ENCODE measurements at regions not wholly inside any gene's neighbourhood (a gene's known extent, or its start where the extent isn't known, plus 50 kb on each side); places are given as distances from the start of the nearest gene placed in this dataset.

DNA sequence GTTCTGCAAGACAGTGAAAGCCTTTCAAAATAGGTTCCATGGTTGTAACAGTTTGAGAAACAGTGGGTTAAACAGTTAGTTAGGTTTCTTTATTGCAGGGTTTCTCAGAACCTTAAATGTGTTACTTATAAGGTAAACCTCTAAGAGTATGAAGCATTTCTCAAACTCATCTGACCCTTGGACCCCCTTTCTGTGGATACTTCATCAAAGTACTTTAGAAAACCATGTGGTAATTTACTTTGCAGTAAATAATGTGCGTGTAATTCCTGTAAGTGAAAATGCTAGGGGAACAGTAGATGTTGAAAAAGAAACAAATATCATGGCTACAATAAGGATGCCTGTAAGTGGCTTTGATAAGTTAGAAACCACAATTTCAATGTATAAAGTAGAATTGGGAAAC is 354.6 kb upstream of the RARB start:
- no peak for DNase-seq (ENCODE audit: extremely low read depth in 1 of 2, low read depth in 1 of 2)

DNA sequence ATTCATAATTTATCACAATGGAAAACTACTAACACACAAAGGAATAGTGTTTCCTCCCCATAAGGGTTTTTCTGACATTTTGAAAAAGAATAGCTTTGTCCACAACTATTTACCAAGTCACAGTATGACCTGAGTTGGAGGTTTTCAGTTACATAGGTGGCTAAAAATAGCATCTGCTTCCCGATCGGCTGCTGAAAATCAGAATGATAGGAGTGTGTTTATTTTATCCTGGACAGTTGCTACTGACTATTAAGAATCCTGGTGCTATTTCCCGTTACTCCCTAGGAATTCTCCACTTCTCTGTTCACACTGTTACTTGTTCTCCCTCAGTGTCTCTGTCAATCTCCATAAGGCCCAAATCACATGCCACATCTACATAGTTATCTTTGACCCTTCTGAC is 353.9 kb upstream of the RARB start:
- no peak for DNase-seq (ENCODE audit: extremely low read depth in 1 of 2, low read depth in 1 of 2)

DNA sequence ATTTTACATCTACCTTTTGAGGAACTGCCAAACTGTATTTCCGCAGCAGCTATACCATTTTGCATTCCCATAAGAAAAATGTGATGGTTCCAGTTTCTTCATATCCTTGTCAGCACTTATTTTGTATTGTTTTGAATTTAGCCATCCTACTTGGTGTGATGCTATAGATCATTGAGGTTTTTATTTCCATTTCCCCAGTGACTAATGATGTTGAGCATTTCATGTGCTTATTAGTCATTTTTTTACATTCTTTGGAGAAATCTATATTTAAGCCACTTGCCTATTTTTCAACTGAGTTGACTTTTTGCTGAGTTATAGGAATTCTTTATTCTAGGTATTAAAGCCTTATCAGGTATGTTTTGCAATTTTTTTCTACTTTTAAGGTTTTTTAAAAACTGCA is 347.6 kb upstream of the RARB start:
- no peak for DNase-seq (ENCODE audit: extremely low read depth in 1 of 2, low read depth in 1 of 2)

DNA sequence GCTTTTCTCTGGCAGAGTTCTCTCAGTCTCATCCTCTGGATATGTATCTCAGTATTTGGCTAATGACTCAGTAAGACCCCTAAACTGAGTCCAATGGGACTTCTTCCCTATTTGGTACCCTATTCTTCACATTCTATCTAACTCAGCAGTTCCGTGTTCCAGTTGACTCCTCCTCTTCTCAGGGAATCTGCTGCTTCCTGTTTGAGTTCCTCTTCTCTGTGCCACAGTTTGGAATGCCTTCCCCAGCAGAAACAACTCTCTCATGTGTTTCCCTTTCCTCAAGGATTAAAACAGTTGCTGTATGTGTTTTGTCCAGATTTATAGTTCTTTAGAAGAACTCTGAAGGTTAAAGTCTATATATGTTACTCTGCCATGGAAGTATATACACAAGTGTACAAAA is 344.0 kb upstream of the RARB start:
- DNase-seq (ENCODE audit: extremely low read depth in 1 of 2, low read depth in 1 of 2): no peak

DNA sequence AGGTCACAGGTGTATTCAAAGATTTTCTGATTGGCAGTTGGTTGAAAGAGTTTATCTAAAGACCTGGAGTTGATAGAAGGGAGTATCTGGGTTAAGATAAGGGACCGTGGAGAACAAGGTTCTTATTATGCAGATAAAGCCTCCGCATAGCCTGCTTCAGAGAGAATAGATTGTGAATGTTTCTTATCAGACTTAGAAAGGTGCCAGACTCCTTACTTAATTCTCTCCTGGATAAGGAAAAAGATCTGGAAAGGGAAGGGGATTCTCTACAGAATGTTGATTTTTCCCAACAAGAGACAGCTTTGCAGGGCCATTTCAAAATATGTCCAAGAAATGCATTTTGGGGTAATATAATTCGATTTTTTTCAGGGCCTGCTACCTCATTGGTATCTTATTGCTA is 341.3 kb upstream of the RARB start:
- DNase-seq (ENCODE audit: extremely low read depth in 1 of 2, low read depth in 1 of 2): no peak

DNA sequence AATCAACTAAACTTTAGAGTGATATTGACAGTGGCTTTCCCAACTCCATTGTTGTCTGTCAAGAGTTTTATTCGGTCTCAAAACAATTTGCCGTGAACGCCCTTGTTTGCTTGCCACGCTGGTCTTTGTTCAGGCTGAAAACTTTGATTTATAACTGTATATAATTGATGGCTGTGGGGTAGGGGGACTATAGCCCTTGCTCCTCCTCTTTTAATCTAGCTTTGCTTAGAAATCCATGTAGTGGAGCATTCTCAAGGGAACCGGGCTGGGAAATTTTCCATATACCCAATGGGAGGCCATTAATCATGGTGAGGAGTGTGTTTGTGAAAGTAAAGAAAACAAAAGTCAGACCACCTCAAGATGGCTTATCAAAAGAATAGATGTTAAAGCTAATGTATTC is 339.8 kb upstream of the RARB start:
- DNase-seq (ENCODE audit: extremely low read depth in 1 of 2, low read depth in 1 of 2): no peak

DNA sequence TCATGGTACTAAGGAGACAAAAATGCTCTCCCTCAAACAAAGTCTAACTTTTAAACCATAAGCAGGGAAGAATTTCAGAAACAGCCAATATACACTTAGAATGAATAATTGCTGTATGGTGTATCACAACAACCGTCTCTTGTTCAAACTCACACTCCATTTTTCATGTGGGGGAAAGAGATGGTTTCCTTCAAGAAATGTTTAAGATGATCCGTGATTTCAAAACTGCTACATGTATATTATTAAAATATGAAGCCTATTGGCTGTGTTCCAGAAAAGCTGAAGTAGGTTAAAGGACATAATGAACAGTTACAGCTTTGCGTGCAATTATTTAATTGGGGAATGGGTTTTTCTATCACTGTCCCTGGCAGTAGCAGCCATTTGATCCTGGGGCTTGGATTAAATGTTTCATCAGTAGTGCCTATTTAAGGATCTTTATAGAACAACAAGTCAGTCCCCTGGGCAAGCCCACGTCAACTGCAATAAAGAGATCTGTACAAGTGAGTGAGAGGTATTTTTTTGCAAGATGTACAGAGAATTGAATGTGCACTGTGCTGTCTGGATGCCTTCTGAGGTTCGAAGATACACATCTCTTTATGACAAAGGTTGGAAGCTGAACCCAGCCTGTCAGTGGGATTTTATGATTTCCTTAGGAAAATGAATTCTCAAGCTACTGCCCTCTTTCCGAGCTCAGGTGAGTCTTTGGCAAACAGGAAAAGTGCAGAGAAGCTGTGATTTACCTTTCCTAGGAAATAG is 337.2 kb upstream of the RARB start:
- no peak for DNase-seq (ENCODE audit: extremely low read depth in 1 of 2, low read depth in 1 of 2)

DNA sequence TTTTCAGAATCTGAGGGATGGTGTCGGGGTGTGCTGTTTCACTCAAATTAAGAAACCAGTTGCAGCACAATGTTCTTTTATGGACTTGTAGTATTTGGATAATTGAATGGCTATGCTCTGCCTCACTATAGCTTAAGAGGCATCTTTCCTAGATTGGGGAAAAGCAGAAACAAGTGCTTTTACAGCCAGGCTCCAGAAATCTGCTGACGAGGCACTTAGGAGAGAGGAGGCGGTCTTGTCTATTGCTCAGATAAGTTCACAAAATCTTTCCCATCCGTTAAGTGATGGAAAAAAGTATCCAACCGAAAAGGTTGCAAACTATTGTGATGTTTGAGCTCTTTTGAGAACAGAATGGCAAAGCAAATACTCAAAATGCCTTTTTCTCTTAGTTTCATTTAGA is 336.1 kb upstream of the RARB start:
- DNase-seq (ENCODE audit: extremely low read depth in 1 of 2, low read depth in 1 of 2): no peak

DNA sequence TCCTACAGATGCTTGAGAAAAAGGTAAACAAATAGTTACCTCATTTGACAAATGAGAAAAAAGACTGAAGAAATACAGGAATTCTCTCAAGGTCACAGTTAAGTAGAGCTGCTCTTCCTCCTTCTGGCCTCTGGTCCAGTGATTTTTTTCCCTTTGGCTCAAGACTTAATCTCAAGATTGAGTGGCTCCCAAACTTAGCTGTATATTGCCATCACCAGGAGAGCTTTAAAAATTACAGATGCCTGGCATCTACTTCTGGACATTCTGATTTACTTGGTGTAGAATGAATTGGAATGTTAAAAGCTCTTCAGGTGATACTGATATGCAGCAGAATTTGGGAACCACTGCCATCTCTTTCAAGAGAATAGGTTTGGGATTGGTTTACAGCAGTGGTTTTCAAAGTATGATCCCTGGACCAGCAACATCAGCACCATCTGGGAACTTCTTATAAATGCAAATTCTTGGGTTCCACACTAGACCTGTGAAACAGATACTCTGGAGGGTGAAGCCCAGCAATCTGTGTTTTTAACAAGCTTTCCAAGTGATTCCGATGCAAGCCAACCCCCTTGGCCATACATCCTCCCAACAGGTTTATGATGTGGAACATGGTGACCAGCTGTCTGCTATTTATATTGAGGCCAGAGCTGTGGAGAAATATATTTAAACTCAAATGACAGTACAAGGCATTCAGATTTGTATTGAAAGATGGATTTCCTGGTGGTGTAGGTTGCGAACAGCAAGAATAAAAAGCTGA is 333.0 kb upstream of the RARB start:
- DNase-seq (ENCODE audit: extremely low read depth in 1 of 2, low read depth in 1 of 2): no peak

DNA sequence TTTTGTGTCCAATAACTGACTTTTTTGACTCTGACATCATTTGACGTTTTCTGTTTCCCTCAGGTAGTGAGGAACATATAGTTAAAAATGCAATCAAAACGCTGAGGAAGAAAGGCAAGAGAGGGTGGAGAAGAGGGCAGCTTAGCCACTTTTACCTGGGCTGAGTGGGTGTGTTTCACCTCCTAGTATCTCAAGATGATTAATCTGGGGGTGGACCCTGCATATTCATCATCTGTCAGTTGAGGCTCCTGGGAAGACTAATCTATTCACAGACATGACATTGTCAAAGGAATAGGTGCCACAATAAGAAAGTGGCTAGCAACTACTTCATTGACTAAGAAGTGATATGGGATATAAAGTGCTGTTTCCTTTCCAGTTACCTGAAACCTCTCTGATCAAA is 331.5 kb upstream of the RARB start:
- no peak for DNase-seq (ENCODE audit: extremely low read depth in 1 of 2, low read depth in 1 of 2)

DNA sequence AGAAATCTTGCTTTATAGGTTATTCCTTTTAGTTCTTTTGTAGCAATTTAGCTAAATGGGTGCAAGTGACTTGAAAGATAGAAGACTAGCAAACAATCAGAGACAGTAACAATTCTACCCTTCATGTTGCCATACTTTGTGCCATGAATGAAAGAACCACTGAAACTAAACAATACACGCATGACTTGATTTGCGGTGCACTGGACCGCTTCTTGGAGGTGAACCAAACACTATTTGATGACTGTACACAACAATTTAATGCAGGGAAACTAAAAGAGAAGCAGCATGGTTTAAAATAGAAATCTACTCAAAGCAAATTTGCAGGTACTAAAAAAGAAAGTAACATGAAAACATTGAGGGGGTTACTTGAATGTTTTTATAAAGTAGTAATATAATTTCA is 331.0 kb upstream of the RARB start:
- DNase-seq (ENCODE audit: extremely low read depth in 1 of 2, low read depth in 1 of 2): no peak

DNA sequence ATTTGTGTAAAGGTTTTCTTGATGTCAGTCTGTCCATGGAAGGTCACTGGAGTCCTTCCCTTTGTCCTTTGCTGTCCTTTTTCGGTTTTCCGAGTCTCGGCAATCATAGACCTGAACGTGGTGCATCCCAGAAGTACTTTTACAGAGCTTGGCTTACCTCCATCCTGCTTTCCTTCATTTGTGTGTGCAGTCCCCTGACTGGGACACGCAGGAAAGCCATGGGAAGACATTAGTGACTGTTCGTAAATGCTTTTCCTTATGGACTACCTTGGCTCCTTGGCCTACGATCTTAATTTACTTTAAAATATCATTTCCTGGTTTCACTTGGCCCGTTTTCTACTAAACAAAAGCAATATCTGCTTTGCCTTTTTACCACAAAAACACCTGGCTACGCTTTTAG is 328.4 kb upstream of the RARB start:
- no peak for DNase-seq (ENCODE audit: extremely low read depth in 1 of 2, low read depth in 1 of 2)

DNA sequence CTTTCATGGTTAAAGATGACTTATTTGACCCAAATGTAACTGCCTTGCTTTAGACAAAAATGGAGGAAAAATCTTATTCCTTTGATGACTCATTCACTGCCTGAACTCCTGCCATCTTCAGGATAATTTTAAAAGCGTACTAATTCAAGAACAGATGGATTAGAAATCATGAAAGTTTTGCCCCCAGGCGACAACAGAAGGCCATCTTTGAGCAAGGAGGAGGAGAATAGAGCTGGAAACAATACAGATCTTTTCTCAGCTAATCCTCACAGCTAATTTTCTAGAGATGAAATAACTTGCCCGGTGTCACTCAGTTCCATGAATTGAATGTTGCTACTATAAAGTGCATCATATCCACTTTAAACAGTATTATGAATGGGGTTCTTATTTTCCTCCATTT is 324.7 kb upstream of the RARB start:
- DNase-seq (ENCODE audit: extremely low read depth in 1 of 2, low read depth in 1 of 2): no peak

DNA sequence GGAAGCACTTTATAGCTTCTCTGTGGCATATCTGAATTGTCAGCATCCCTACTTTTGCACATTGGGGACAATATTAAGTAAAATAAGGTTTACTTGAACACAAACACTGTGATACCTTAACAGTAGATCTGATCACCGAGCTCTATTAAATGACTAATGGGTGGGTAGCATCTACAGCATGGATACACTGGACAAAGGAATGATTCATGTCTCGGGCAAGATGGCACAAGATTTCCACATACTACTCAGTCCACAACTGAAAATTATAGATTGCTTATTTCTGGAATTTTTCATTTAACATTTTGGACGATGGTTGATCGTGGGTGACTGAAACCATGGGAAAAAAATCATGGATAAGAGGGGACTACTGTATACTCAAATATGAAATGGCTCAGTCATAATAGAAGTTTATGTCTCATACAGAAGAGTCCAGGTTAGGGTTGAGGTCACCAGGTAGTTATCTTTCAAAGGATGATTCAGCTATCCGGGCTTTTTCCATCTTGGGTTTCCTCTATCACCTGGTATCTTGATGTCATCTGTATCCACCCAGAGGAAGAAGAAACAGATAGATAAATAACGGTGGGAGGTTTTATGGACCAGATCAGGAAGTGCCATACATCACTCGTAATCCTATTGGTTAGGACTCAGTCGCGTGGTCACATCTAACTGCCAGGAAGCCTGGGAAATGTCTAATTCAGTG is 320.0 kb upstream of the RARB start:
- DNase-seq (ENCODE audit: extremely low read depth in 1 of 2, low read depth in 1 of 2): no peak

DNA sequence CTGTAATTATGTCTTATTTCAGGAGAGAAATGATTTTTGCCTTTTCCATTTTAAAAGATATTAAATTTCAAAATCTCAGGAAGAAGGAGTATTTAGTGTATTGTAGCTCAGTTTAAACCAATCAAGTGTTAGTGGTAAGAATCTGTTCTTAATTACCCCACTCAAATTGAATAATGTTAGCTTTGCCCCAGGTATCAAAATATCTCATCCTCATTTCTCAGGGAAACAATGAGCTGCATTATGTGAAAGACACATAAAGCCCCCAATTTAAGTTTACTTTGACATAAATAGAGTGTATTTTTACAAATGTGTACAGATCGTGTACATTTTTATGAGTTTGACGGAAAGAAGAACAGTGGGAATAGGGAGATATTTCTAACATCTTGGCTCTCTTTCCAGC is 317.4 kb upstream of the RARB start:
- DNase-seq (ENCODE audit: extremely low read depth in 1 of 2, low read depth in 1 of 2): no peak

DNA sequence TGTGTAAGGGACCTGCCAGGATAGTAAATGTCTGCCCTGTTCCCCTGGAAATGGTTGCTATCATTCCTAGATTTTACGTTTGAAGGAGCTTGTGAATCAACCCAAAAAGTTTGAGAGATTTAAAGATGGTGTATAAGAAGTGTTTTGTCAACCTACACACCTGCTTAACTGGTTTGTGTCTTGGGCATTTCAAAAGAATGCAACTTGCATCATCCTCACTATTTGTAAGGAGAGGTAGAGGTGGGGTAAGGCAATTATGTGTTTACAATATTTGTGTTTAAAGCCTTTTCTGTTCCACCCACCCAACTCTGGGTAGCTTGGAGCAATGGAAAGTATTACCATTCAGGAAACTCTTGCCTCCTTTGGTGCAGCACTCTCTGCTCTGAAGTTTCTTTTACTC is 314.2 kb upstream of the RARB start:
- no peak for DNase-seq (ENCODE audit: extremely low read depth in 1 of 2, low read depth in 1 of 2)

DNA sequence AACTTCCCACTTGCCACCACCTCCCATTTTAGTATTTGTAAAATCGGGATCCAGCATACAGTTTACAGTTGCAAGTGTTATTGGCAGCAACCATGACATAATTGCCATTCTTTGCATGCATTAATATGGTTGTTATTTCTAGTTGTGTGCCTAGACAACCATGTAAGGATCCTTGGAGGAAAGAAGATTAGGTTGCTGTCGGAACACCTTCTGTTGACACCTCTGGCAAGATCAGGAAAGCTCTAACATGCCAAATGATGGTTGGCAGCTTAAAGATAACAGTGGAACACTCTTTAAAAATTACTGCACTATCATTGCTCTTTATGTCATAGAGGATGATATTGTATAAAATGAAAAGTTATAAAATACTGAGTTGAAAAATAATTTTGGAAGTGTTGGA is 313.5 kb upstream of the RARB start:
- DNase-seq (ENCODE audit: extremely low read depth in 1 of 2, low read depth in 1 of 2): no peak

DNA sequence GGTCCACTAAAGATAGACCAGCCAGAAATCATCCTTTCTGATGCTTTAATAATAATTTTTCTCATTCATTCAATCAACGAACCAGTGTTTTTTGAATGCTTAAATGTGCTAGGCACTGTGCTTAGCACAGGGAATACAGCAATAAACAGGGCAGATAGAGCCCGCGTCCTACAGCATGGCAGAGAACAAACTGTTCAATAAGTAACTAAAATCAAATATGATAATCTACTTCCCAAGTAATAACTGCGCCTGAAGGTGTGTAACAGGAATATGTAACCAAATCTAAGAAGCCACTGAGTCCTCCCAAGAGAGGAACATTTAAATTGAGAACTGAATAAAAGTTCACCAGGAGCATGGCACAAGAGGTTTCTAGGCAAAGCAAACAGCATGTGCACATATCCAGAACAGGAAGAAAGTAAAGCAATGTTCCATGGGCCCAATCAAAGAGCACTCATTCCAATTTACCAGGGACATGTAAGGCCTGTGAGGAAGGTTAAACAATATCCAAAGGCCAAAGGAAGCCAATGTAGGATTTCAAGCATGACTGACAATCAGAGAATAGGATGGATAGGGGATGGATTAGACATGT is 311.0 kb upstream of the RARB start:
- no peak for DNase-seq (ENCODE audit: extremely low read depth in 1 of 2, low read depth in 1 of 2)

DNA sequence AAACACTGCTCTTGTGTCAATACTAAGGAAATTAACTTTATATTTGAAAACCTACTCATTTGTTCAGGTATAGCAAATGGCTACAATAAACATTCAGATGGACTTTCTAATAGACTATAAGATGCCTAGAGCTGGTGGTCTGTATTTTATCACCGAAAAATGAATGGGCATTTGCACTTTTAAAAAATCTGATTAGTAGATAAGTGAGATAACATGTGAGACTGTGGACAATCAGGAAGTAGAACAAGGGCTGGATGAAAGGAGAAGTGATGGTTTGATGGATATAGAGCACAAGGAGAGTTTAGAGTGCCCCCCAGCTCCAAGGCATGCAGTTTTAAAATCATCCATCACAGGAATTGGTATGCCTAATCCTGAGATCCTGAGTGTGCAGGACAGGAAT is 308.4 kb upstream of the RARB start:
- DNase-seq (ENCODE audit: extremely low read depth in 1 of 2, low read depth in 1 of 2): no peak

DNA sequence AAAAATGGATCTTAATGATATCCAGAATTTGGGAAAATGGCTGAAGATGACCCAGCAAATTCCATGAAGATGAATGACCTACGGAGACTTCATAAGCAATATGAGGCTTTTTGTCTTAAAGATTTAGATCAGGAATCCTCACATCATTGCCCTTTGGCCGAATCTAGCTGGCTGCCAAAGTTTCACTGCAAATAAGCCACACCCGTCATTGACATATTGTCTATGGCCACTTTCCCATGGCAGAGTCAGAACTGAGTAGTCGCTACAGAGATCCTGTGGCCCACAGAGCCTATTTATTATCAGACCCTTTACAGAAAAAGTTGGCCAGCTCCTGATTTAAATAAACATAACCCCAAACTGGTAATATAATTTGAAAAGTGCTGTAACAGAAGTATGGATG is 307.4 kb upstream of the RARB start:
- DNase-seq (ENCODE audit: extremely low read depth in 1 of 2, low read depth in 1 of 2): no peak

DNA sequence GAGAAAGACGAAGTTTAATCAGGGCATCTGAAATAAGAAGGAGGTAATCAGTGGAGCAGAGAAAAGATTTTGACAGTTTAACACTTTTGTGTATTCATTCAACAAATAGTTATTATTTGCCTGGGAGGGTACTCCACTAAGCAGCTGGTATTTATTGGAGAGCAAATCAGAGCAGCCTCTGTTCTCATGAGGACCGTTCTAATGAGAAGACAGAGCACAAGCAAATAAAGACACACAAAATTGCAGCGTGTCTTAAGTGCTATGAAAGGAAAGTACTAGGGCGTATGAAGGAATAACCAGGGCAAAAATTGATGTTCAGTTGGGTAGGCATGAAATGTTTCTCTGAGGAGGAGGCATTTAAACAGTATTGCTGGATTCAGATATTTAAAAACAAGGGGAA is 302.9 kb upstream of the RARB start:
- no peak for DNase-seq (ENCODE audit: extremely low read depth in 1 of 2, low read depth in 1 of 2)

DNA sequence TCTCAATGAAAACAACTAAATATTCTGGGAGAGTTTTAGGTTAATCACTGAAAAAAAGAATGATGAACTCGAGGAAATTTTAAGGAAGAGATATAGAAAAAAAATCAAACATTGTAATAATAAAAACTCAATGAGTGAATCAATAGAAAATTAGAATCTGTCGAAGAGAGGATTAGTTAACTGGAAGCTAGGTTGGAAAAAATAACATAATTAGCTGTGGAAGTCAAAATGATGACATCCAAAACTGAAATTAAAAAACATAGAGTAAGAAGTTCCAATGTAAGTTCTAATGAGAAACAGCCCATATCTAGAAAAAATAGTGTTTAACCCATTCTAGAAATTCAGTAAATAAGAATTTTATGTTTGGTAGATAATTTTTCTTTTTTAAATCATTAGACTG is 299.3 kb upstream of the RARB start:
- DNase-seq (ENCODE audit: extremely low read depth in 1 of 2, low read depth in 1 of 2): no peak
